ENCODE measurements at regions not wholly inside any gene's neighbourhood (a gene's known extent, or its start where the extent isn't known, plus 50 kb on each side); places are given as distances from the start of the nearest gene placed in this dataset.

DNA sequence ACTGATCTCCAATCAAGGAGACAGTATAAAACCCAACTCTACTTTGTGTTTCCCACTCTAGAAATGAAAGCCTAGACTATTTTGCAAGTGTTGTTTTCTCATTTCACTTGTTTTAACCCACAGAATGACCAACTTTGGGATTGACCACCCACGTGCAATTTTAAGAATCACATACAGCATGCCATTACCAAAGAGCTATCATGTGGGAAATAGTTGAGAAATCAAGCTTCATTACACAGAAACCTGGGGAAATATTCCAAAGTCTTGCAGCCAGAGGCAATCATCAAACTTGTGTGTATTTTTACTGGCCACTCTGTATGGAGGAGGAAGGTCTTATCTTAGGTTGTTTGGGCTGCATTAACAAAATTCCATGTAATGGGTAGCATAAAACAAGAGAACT, 451.4 kb upstream of the DAB2 start:
- peak; percentile 13 to 64 (median 31) for DNase-seq

DNA sequence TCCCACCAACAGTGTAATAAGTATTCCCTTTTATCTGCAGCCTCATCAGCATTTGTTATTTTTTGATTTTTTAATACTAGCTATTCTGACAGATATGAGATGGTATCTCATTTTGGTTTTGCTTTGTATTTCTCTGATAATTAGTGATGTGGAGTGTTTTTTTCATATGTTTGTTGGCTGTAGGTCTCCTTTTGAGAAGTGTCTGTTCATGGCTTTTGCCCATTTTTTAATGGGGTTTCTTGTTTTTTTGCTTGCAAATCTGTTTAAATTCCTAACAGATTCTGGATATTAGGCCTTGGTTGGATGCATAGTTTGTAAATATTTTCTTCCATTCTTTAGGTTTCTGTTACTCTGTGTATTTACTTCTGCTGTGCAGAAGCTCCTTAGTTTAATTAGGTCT, 445.4 kb upstream of the DAB2 start:
- no peak for DNase-seq

DNA sequence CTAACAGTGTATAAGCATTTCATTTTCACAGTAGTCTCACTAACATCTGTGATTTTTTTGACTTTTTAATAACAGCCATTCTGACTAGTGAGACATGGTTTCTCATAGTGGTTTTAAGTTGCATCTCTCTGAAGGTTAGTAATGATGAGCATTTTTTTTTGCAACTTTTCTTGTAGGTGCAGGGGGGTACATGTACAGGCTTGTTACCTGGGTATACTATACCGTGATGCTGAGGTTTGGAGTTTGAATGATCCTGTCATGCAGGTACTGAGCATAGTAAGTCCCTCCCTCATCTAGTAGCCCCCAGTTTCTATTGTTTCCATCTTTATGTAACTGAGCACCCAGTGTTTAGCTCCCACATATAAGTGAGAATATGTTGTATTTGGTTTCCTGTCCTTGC, 444.6 kb upstream of the DAB2 start:
- no peak for DNase-seq

DNA sequence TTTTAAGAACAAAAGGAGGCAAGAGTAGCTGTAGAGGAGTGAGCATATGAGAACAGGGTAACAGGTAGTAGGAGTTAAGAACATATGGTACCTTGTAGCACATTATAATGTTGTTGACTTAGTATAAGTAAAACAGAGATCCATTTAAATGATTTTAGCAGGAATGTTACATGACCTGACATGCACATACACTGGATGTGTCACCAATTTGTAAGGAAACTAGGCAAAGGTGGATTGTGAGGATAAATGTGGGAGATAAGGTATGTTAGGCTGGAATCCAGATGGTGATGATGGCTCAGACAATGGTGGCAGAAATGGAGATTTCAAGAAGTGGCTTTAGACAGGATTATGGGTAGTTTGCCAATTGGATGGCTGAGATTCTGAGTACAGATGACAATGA, 443.1 kb upstream of the DAB2 start:
- DNase-seq = no peak

DNA sequence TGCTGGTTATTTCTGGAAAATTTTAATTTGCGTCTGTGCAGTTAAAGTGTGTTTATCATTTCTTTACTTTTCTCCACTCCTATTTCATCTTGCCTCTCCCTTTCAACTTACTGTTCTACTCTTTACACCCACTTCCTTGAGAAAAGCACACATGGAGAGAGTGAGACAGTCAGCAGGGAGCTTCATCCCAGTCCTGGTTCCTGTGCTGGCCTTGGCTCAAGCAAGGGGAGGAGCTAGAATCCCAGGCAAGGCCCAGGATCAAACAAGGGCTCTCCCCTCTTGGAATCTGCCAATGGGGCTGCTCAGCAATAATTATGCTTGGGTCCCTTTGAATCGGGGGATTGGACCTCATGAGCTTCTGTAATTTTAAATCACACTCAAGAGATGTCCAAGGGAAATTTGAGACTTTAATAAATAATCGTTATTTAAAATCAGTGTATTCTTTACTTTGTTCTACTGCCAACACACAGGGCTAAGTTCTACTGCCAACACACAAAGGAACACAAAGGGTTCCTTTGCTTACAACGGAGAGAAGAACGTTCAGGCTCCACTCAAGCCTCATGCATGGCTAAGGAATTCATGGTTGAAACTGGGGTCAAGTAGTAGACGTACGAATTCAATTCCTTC, 439.3 kb upstream of the DAB2 start:
- DNase-seq = no peak

DNA sequence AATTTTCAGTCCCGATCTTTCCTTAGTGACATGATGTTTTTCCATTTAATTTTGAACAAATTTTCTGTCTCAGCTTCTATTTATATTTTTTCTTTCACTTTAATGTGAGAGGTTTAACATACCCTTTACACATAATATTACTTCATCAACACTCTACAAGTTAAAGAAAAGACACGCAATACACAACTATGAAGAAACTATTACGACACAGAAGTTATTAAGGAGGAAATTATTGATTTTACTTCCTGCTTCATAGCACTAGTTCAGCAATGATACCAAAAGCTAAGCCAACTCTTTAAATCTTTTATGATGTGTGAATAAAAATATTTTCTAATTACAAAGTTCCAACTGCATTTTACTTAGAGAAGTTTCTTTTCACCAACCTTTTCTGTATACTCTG, 432.3 kb upstream of the DAB2 start:
- DNase-seq = peak in 2 of 4 experiments; percentile 25 to 26

DNA sequence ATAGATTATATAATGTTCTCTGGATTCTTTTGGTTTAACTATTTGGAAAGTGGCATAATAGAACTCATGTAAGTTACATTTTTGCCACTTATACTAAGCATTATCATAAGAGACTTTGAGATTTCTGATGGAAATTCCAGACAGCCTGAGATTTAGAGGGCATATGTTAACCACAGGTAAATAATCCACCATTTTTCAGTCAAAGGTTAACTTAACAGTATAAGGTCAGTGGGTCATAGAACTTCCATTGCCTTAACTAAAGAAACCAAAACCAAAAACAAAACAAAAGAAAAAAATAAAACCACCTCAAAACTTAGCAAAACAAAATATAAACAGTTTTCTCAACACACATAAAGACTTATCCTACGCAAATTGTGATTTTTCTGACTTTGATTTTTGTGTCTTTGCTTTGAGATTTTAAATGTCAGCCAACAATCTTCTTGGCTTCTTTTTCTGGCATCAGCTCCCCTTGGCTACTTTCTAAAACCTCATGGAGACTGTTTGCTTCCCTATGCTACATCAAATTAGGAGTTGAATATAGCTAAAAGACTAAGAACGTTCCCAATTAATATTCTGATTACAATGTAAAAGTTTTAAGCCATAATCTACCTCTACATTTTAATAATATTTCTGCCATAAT, 430.1 kb upstream of the DAB2 start:
- DNase-seq = no peak

DNA sequence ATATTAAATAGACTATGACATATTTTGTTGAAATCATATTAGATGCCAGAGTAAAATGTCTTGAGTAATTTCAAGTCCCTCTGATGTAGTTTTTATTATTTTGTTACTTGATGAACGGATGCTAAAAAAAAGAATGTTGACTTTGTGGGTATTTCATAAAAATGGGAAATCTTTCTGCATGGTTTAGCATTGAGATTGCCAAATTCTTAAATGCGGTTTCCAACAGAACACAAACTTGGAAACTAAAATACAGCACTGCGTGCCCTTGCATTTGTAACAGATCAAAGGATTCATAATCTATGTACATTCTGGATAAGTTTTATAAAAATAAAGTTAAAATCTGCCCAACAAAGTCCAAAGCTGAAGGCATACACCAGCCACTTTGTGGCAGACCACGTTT, 425.5 kb upstream of the DAB2 start:
- no peak for DNase-seq

DNA sequence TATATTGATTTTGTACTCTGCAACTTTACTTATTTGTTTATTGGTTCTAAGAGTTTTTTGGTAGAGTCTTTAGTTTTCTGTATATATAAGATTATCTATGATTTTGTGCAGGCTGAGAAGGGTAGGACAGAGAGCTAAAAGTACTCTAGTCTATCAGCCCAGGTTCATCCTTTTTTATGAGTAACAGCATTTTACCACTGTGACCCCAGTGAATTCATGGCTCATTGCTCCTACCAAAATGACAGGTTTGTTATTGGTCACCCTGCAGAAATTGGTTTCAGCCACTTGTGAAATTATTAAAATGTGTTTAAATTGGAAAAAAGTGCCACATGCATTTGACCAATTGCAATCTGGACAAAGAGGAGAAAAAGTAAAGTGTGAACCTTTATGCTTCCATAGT, 421.4 kb upstream of the DAB2 start:
- no peak for DNase-seq

DNA sequence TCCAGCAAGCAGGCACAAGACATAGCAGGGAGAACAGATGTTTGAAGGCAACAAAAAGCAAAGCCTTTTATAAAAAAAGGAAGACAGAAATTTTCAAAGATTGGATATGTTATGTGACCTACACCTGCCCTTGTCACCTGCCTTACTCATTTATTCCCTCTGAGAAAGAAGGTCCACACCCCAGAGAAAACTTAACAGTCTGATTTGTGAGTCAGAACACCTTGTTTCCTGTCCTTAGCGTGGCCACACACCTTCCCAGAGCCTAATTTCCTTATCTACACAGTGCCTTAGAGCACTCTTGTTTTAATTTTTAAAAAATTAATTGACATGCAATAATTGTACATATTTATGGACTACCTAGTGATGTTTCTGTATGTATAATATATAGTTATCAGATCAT, 419.0 kb upstream of the DAB2 start:
- DNase-seq = no peak

DNA sequence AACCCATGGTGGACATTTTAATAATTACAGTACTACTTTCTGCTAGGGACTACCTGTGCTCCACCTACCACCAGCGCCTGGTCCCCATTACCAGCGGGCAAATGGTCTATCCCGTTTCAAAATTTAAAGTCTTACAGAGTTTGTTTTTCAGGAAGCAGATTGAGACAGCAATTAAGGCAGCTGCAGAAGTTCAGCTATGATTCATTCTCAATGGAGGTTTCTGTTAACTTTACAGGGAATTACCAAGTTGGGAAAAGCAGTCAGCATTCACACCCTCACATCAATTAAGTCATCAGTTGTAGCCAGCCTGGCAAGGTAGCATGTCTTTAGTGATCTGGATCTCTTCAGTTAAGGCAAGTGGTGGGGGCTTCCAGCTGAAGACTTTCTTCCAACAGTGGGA, 410.6 kb upstream of the DAB2 start:
- DNase-seq = no peak

DNA sequence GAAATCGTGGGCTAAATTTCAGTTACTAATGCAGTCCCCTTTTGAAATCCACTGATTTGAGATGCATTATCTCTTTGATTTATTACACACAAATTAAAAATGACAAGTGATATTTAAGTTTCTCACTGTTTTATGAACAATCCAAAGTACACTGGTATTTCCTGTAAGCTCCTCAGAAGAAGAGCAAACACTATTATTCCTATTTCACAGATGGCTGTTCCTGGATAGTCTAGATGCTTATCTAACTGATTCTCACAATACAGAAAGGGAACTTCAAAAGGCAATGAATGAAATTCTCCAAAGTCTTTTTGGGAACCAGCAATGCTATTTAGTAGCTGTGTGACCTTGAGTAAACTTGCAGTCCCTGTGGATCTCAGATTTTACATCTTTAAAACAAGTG, 404.7 kb upstream of the DAB2 start:
- no peak for DNase-seq

DNA sequence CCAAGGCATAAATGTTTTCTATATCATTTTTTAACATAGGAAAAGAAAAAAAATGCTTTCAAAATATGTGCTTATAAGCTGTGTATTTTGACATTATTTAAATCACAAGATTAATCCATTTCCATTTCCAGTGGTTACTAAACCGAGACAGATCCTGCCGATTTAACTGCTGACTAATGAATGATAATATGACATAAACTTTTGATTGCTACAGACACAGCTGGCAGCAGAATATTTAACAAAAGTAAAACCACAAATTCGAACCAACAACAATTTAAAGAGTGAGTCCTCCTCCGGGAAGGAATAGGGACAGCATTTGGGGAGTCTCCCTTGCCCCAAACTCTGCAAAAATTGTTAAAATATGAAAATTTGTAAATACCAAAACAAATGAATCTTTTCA, 401.3 kb upstream of the DAB2 start:
- DNase-seq = no peak

DNA sequence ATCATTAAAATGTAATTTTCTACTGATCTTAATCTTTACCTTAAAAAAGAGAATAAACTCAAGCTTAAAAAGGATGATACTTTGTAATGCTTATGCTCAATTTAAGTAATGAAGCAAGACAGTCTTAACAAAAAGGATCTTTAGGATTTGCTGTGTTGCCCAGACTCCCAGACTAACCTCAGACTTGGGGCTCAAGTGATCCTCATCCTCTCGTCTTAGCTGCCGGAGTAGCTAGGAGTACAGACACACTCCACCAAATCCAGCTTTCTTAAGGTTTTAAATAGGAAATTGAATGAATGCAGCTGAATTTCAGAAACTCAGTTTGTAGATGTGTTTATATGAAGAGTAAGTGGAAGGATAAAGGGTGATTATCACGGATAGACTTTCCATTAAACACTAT, 400.5 kb upstream of the DAB2 start:
- DNase-seq = no peak

DNA sequence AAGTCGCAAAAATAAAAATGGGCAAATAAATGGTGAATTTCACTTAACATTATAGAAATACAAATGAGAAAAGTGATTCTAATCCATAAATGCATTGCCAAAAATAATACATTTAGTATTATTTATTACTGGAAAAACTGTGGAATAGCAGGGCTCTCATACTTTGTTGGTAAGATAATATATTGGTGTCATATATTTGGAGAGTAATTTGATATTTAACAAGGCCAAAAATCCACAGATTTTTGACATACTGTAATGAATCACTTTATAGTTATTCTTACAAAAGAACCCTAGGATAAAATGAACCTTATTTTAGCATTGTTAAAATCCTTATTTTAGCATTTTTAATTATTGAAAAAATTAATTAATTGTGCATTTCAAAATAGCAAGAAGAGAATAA, 397.2 kb upstream of the DAB2 start:
- DNase-seq = no peak

DNA sequence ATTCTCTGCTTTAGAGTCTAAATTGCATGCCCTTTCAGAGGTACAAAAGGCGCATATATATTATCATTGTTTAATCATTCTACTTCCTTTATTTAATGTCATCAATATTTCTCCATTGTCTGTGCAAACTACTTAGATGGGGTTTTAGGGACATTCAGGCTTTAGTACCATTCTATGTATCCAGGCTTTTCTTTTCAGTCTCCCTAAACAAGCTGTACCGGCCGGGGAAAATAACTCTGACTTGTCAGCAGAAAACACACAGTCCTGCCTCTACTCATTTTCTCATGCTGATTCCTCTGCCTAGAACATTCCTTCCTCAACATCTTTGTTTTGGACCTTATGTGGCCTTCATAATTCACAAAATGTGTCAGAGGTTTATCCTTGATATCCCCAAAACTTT, 392.1 kb upstream of the DAB2 start:
- DNase-seq = no peak

DNA sequence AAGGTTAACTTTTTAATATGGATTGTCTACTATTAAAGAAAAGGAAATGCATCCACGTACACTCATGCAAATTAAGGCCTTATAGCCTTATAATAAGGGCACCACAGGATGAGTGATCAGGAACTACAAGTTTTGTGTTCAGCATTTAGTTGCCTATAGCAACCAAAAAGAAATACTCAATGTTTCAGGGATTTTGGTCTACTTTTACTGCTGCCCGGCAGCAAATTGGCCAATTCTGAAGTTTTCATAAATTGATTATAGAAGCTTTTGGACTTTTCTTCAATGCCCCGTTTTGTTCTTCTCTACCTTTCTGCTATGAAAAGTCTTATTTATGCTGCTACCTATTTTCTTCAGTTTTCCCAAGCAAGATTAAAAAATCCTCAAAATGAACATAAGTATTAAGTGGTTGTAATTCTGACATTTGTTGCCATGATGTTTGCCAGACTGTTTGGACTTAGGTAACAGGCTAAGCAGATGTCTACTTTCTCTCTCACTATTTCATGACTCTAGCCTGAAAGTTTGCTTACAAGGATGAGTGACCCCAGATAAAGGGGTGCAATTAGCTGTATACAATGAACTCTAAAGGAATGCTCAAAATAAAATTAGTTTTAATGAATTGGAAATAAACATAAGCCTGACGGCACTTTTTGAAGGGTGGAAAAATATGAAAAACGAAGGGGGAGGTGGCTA, 391.5 kb upstream of the DAB2 start:
- no peak for DNase-seq

DNA sequence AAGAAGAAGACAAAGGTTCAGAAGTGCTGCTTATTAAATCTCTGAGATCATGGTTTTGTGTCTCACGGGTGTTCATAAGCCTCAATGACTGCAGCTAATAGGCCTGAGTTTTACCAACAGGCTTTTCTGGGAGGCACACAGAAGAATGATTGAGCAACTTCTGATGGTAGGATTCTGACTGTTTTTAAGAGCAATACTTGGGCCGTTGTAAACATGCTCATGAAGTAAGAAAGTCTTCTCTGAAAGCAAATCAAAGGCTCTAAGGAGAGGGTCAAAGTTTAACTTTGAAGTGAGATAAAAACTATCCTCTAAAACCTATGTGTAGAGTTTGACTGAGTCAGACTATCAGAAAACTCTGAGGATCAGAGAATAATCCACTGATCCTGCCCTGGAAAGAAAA, 390.9 kb upstream of the DAB2 start:
- no peak for DNase-seq

DNA sequence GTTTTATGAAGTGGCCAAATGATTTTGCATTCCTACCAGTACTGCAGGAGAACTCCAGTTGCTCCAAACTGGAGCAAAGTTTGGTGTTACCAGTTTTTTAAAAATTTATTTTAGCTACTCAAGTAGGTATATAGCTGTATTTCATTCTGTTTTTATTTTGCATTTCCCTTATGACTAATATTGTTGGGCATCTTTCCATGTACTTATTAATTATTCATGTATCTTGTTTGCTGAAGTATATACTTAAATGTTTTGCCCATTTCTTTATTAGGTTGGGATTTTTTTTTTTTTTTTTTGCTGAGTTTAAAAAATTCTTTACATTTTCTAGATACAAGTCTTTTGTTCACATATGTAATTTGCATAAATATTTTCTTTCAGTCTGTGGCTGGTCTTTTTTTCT, 386.6 kb upstream of the DAB2 start:
- DNase-seq = no peak

DNA sequence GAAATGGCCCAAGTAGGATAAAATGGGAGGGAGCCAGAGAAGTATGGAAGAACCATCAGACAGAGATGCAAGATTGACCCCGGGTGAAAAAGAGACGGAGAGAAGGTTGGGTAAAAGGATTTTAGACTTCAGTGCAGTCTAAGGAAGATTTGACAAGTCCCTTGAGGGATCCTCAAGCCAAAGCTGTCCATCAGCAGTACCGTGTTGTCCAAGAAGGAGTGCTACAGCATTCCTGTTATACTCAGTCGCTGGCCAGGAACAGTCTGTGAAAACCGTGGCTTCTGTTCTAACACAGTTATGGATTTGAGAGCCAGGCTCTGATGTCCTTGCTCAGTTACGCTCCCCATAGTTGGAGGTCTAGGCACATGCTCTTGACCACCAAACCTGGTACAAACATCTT, 383.9 kb upstream of the DAB2 start:
- DNase-seq = no peak

DNA sequence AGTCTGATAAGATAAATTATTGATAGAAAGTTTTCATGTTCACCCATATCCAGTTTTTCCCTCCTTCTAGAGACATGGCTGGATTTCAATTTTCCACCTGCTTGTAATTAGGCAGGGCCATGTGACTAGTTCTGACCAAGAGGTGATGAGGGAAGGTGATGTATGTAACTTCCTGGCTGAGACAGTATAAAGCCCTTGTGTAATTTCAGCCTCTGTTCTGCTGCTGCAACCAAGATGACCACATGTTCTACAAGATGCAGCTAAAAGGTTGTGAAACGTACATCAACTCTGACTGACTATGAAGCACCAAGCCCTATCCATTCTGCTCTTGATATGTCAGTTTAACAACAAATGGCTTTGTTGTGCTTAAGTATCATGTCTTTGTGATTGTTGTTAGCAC, 376.5 kb upstream of the DAB2 start:
- DNase-seq = peak in 1 of 4 experiments; percentile 15

DNA sequence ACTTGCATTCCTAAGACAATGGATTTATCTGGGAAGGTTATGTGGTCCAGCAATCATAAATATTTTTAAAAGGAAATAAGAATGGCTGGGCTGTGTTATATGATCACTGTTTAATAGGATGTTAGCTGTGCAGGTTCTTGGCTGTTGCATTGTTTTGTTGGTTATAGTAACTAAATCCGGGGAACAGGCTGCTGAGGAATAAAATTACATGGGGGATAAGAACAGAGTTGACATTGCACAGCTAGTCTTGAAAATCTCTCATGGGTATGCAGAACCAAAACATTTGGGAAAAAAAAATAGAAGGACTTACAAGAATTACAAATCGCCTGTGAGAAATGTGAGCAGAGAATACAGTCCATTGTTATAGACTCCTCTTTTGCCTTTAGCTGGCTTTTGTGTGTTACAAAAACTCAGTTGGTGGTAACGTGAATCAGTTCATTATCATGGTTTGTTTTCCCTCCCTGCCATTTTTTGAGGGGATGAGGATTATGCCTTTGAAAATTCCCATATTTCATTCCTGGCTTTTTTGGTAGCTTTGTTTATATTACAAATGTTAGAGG, 375.3 kb upstream of the DAB2 start:
- DNase-seq = no peak

DNA sequence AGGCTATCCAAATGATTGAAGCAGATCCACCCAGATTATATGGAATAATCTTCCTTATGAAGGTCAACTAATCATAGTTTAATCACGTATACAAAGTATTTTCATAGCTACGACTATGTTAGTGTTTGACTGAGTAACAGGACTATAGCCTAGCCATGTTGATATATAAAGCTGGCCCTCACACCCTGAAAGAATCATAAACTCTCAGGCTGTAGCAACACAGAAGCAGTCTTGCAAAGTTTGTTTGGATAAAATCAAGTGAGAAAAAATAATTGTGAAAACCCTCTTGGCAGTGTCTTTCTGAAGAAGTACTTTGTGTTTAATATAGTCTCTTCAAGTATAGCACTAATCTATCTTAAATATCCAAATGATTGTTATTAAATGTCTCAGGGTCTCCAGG, 374.5 kb upstream of the DAB2 start:
- DNase-seq = no peak

Data from suppressor macrophage (primary cell).